Loucy (cell line): ENCODE measurements at regions not wholly inside any gene's neighbourhood (a gene's known extent, or its start where the extent isn't known, plus 50 kb on each side); places are given as distances from the start of the nearest gene placed in this dataset.

ENCODE experiments used
- H2AFZ ChIP-seq: fragments of 200-600 bp; sonication (generic); 2 replicates; pipeline ENCODE4 v1.6.0; 2016; ENCODE audit warnings: antibody characterized with exemption, mild to moderate bottlenecking, low read length, moderate library complexity
- H3F3A ChIP-seq: fragments of 200-600 bp; 2 replicates; pipeline ENCODE4 v1.6.0; 2016; ENCODE audit warnings: antibody characterized with exemption, low read depth, mild to moderate bottlenecking
- H3K27me3 ChIP-seq: fragments of 200-600 bp; sonication (generic); 2 replicates; pipeline ENCODE4 v1.6.1; 2014; ENCODE audit warnings: low read length, mild to moderate bottlenecking; ENCODE audit not compliant: insufficient read depth, poor library complexity, severe bottlenecking
- H3K36me3 ChIP-seq: fragments of 200-600 bp; sonication (generic); 2 replicates; pipeline ENCODE4 v1.6.1; 2016; ENCODE audit warnings: low read length; ENCODE audit not compliant: insufficient read depth
- H3K4me1 ChIP-seq: fragments of 200-600 bp; sonication (generic); 2 replicates; pipeline ENCODE4 v1.5.1; 2014; ENCODE audit warnings: low read length, mild to moderate bottlenecking; ENCODE audit not compliant: insufficient read depth, poor library complexity, severe bottlenecking
- H3K4me2 ChIP-seq: fragments of 200-600 bp; sonication (generic); 2 replicates; pipeline ENCODE4 v1.6.0; 2014; ENCODE audit warnings: antibody characterized with exemption, low read length, low read depth, mild to moderate bottlenecking; ENCODE audit not compliant: poor library complexity, severe bottlenecking
- H3K4me3 ChIP-seq: fragments of 200-600 bp; sonication (generic); 2 replicates; pipeline ENCODE4 v1.5.1; 2014; ENCODE audit warnings: low read length, mild to moderate bottlenecking, mixed read lengths; ENCODE audit not compliant: poor library complexity, severe bottlenecking
- H3K79me2 ChIP-seq: fragments of 200-600 bp; sonication (generic); 2 replicates; pipeline ENCODE4 v1.6.1; 2014; ENCODE audit warnings: low read length; ENCODE audit not compliant: insufficient read depth
- H3K9ac ChIP-seq: fragments of 200-600 bp; sonication (generic); 2 replicates; pipeline ENCODE4 v1.6.0; 2014; ENCODE audit warnings: mild to moderate bottlenecking, low read depth, low read length, moderate library complexity; ENCODE audit not compliant: poor library complexity, severe bottlenecking
- H3K9me2 ChIP-seq: fragments of 200-600 bp; sonication (generic); replicated peaks from 2 replicates; pipeline ENCODE4 v1.6.1; 2016; ENCODE audit warnings: low read depth, low read length, mixed read lengths
- H3K9me3 ChIP-seq: fragments of 200-600 bp; sonication (generic); 2 replicates; pipeline ENCODE4 v1.6.1; 2014; ENCODE audit warnings: mild to moderate bottlenecking, antibody characterized with exemption, low read length, low read depth; ENCODE audit not compliant: insufficient read depth
- H4K20me1 ChIP-seq: fragments of 200-600 bp; sonication (generic); 2 replicates; pipeline ENCODE4 v1.6.0; 2014; ENCODE audit warnings: antibody characterized with exemption, low read length, mild to moderate bottlenecking; ENCODE audit not compliant: insufficient read depth, poor library complexity, severe bottlenecking
- CTCF ChIP-seq: fragments of 200-600 bp; sonication (generic); conservative IDR thresholded peaks from 2 replicates; pipeline ENCODE4 v1.5.1; 2014; ENCODE audit warnings: mild to moderate bottlenecking, antibody characterized with exemption, low read length
- EZH2phosphoT487 ChIP-seq: fragments of 200-600 bp; IDR thresholded peaks from 2 replicates; pipeline ENCODE4 v1.6.1; 2018; ENCODE audit warnings: antibody characterized with exemption, mild to moderate bottlenecking, moderate library complexity, borderline replicate concordance

- TF ChIP-seq EZH2phosphoT487 (no peak), CTCF (no peak)
- no peaks in the 10 kb centered on the region for H3K9me3 ChIP-seq
- no peaks in the 10 kb centered on the region for H3K27me3 ChIP-seq
- H3K4me3 ChIP-seq: no peak overlapping the region
- no peak overlapping the region for H3K4me2 ChIP-seq
- no peaks in the 10 kb centered on the region for H3K79me2 ChIP-seq
- no peaks in the 10 kb centered on the region for H3K36me3 ChIP-seq
- H3K9me2 ChIP-seq: no peaks in the 10 kb centered on the region
- no peaks in the 10 kb centered on the region for H4K20me1 ChIP-seq
- no peak overlapping the region for H3K9ac ChIP-seq
- H3K4me1 ChIP-seq: no peaks in the 10 kb centered on the region
- no peak overlapping the region for H2AFZ ChIP-seq
- no peaks in the 10 kb centered on the region for H3F3A ChIP-seq
Observed at GRCh38 chr12:90398285-90398836, 556.6 kb downstream of the CCER1 start.

GRCh38 chr12:90396556-90396955 is 558.4 kb downstream of the CCER1 start:
- H3K27me3 ChIP-seq: no peaks in the 10 kb centered on the region
- H3K9ac ChIP-seq: no peak overlapping the region
- no peaks in the 10 kb centered on the region for H3K9me2 ChIP-seq
- no peak for TF ChIP-seq EZH2phosphoT487
- no peak for TF ChIP-seq CTCF
- H3K36me3 ChIP-seq: no peaks in the 10 kb centered on the region
- no peak overlapping the region for H3K4me2 ChIP-seq
- H4K20me1 ChIP-seq: no peaks in the 10 kb centered on the region
- no peaks in the 10 kb centered on the region for H3K79me2 ChIP-seq
- H3F3A ChIP-seq: no peaks in the 10 kb centered on the region
- no peak overlapping the region for H2AFZ ChIP-seq
- no peaks in the 10 kb centered on the region for H3K9me3 ChIP-seq
- no peaks in the 10 kb centered on the region for H3K4me1 ChIP-seq
- H3K4me3 ChIP-seq: no peak overlapping the region

- Histone ChIP-seq H2AFZ (no peak overlapping the region), H3K9ac (no peak overlapping the region), H3K27me3 (no peaks in the 10 kb centered on the region), H3K9me3 (no peaks in the 10 kb centered on the region), H3K36me3 (no peaks in the 10 kb centered on the region), H3F3A (no peaks in the 10 kb centered on the region), H3K9me2 (no peaks in the 10 kb centered on the region), H3K4me2 (no peak overlapping the region), H3K4me1 (no peaks in the 10 kb centered on the region), H3K79me2 (no peaks in the 10 kb centered on the region), H4K20me1 (no peaks in the 10 kb centered on the region), H3K4me3 (no peak overlapping the region)
- no peak for TF ChIP-seq EZH2phosphoT487
- no peak for TF ChIP-seq CTCF
Observed at GRCh38 chr12:90393652-90394051, 561.3 kb downstream of the CCER1 start.
